Immature natural killer cell (primary cell): ENCODE measurements at regions not wholly inside any gene's neighbourhood (a gene's known extent, or its start where the extent isn't known, plus 50 kb on each side); places are given as distances from the start of the nearest gene placed in this dataset.

Experiments
- DNase-seq, 3 donors: peaks; one replicate each; pipeline ENCODE4 v3.0.0; 2022; ENCODE audit warnings: mixed read lengths in 1 of 3
- H3K27ac Mint-ChIP-seq, 6 donors: one replicate each; pipeline ENCODE4 v1.8.0; 2020; ENCODE audit warnings: mixed read lengths in 6 of 6, mild to moderate bottlenecking in 5 of 6, inconsistent platforms in 4 of 6, moderate library complexity in 3 of 6
- H3K27me3 Mint-ChIP-seq, 3 donors: one replicate each; pipeline ENCODE4 v1.8.0; 2020 to 2021; ENCODE audit warnings: low read depth in 3 of 3, mild to moderate bottlenecking in 3 of 3, mixed read lengths in 3 of 3, moderate library complexity in 3 of 3, inconsistent platforms in 1 of 3
- H3K36me3 Mint-ChIP-seq, 3 donors: one replicate each; pipeline ENCODE4 v1.8.0; 2020; ENCODE audit warnings: mixed read lengths in 3 of 3, inconsistent platforms in 2 of 3, mild to moderate bottlenecking in 2 of 3
- H3K4me1 Mint-ChIP-seq, 2 donors: one replicate each; pipeline ENCODE4 v1.8.0; 2020; ENCODE audit warnings: inconsistent platforms in 2 of 2, mild to moderate bottlenecking in 2 of 2, mixed read lengths in 2 of 2, moderate library complexity in 1 of 2
- H3K4me3 Mint-ChIP-seq, 5 donors: one replicate each; pipeline ENCODE4 v1.8.0; 2020; ENCODE audit warnings: mild to moderate bottlenecking in 5 of 5, mixed read lengths in 5 of 5, inconsistent platforms in 3 of 5, moderate library complexity in 3 of 5
- H3K9me3 Mint-ChIP-seq, 6 donors: one replicate each; pipeline ENCODE4 v1.8.0; 2020; ENCODE audit warnings: mild to moderate bottlenecking in 6 of 6, mixed read lengths in 6 of 6, inconsistent platforms in 4 of 6, moderate library complexity in 3 of 6

DNA sequence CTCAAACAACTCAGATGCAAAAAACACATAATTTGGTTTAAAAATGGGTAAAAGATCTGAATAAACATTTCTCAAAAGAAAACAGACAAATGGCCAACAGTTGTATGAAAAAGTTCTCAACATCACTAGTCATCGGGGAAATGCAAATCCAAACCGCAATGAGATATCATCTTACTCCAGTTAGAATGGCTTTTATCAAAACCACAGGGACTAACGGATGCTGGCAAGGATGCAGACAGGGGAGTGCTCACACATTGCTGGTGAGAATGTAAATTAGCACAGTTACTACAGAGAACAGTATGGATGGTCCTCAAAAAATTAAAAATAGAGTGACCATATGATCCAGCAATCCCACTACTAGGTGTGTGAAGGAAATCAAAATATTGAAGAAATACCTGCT is 589.1 kb upstream of the ADAMTS16 start:
- Mint-ChIP-seq H3K27ac (no peak overlapping the region), H3K9me3 (peaks cover 0 to 19% (median 9%) of the 10 kb centered on the region in 6 donors), H3K27me3 (peaks cover 0 to 4% (median 0%) of the 10 kb centered on the region in 3 donors), H3K4me3 (no peak overlapping the region), H3K4me1 (no peaks in the 10 kb centered on the region), H3K36me3 (no peaks in the 10 kb centered on the region)
- no peak for DNase-seq

DNA sequence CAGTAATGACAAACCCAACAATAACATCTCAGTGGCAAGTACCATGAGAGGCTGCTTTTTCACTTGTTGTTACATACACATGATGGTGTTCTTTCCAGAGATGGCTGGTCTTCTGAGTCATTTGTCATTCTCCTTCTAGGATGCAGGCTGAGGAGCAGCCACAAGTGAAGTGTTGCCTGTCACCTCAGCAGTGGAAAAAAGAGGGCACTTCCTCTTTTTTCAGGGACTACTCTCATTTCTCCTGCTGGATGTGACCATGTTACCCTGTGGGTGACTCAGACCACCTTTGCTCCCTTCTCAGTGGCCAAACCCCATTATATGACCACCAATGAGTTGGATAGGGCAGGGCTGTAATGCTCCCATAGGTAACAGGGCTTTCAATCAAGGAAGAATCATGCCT is 587.0 kb upstream of the ADAMTS16 start:
- no peaks in the 10 kb centered on the region for H3K36me3 Mint-ChIP-seq

DNA sequence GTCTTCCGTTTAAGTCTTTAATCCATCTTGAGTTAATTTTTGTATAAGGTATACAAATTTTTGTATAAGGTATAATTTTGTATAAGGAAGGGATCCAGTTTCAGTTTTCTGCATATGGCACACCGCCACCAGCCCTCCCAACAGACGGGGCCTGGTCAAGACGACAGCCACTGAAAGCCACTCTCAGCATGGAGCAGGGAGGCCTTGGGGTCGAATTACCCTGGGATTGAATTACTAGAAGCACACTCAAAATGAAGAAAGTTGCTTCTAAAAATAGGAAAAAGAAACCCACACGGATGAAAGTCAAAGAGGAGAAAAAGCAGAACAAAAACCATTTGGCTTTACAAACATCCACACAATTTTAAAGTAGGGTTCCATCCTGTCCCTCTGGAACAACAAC is 586.2 kb upstream of the ADAMTS16 start:
- Mint-ChIP-seq H3K9me3 (peaks cover 4 to 31% (median 11%) of the 10 kb centered on the region in 6 donors), H3K27me3 (peaks cover 0 to 4% (median 0%) of the 10 kb centered on the region in 3 donors), H3K27ac (no peak overlapping the region), H3K4me3 (no peak overlapping the region), H3K4me1 (no peaks in the 10 kb centered on the region), H3K36me3 (no peaks in the 10 kb centered on the region)
- DNase-seq, result no peak

More for the DNA sequence above, 587.0 kb upstream of the ADAMTS16 start:
- Mint-ChIP-seq H3K9me3 (peaks cover 5 to 32% (median 14%) of the 10 kb centered on the region in 6 donors), H3K4me1 (no peaks in the 10 kb centered on the region), H3K4me3 (no peak overlapping the region), H3K27ac (no peak overlapping the region), H3K27me3 (peaks cover 0 to 4% (median 0%) of the 10 kb centered on the region in 3 donors)
- no peak for DNase-seq

DNA sequence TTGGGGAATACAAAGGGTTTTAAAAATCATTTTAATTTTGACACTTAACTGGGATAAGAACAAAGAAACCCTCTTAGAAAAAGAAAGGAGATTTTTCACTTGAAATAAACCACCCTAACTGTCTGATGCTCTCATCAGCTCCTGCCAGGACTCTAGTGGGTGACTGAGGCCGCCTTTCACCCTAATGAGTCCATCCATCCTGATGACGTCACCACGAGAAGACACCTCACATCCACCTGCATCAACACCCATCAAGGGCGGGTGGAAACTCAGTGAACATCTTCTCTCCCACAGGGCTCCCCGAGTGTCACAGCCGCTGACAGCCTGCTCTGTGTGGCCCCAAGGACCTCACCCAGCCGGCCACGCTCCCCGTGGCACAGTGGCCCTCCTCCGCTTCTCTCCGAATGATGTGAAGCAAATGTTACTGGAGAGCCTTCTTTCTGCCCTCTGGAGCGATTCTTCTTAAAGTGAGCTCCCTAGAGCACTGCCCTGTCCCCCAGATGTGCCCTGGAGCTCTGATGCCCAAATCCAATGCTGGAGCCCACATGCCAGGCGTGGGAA is 584.3 kb upstream of the ADAMTS16 start:
- no peak for DNase-seq
- no peaks in the 10 kb centered on the region for H3K4me1 Mint-ChIP-seq
- no peak overlapping the region for H3K4me3 Mint-ChIP-seq
- H3K9me3 Mint-ChIP-seq, result peaks cover under 1 to 40% (median 11%) of the 10 kb centered on the region in 6 donors
- peaks cover 0 to 2% (median 0%) of the 10 kb centered on the region in 3 donors for H3K27me3 Mint-ChIP-seq
- no peaks in the 10 kb centered on the region for H3K36me3 Mint-ChIP-seq
- H3K27ac Mint-ChIP-seq, result no peak overlapping the region

DNA sequence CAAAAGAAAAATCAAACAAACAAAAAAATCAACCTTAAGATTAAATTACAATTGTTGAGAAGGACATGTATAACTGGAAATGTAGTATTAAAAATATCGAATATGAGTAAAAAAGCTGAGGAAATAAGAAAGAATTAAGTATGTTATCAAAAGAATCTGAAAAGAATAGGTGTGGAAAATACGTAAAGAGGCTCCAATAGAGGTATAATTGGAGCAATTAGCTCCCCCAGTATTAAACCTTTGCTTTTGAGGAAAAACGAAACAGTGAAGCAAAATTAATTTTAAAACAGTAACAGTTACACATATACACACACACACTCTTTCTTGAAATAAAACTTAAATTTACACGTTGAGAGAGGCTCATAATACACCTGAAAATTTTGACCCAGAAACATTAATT is 578.7 kb upstream of the ADAMTS16 start:
- no peaks in the 10 kb centered on the region for H3K4me1 Mint-ChIP-seq
- H3K9me3 Mint-ChIP-seq, result peaks cover 6 to 53% (median 18%) of the 10 kb centered on the region in 6 donors
- H3K27me3 Mint-ChIP-seq, result no peaks in the 10 kb centered on the region
- no peaks in the 10 kb centered on the region for H3K36me3 Mint-ChIP-seq
- H3K4me3 Mint-ChIP-seq, result no peak overlapping the region
- no peak overlapping the region for H3K27ac Mint-ChIP-seq
- DNase-seq, result no peak

DNA sequence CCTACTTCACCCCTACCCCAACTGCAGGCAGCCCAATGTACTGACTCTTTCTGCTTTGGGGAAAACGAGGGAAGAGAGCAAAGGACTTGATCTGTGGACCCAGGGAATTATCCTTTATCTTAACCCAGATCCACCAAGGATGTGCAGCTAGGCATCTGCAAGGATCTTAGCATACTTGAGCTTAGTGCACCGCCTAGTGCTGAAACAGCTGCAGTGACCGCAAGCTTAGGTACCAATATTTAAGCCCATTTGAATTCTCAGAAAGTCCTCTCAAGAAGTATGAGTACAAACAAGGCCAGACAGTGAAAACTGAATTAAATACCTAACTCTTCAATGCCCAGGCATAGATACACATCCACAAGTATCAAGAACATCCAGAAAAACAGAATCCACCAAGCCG is 576.7 kb upstream of the ADAMTS16 start:
- Mint-ChIP-seq H3K9me3 (peaks cover 8 to 39% (median 12%) of the 10 kb centered on the region in 6 donors), H3K4me1 (no peaks in the 10 kb centered on the region), H3K36me3 (no peaks in the 10 kb centered on the region), H3K4me3 (no peak overlapping the region), H3K27ac (no peak overlapping the region), H3K27me3 (no peaks in the 10 kb centered on the region)
- DNase-seq, result no peak

DNA sequence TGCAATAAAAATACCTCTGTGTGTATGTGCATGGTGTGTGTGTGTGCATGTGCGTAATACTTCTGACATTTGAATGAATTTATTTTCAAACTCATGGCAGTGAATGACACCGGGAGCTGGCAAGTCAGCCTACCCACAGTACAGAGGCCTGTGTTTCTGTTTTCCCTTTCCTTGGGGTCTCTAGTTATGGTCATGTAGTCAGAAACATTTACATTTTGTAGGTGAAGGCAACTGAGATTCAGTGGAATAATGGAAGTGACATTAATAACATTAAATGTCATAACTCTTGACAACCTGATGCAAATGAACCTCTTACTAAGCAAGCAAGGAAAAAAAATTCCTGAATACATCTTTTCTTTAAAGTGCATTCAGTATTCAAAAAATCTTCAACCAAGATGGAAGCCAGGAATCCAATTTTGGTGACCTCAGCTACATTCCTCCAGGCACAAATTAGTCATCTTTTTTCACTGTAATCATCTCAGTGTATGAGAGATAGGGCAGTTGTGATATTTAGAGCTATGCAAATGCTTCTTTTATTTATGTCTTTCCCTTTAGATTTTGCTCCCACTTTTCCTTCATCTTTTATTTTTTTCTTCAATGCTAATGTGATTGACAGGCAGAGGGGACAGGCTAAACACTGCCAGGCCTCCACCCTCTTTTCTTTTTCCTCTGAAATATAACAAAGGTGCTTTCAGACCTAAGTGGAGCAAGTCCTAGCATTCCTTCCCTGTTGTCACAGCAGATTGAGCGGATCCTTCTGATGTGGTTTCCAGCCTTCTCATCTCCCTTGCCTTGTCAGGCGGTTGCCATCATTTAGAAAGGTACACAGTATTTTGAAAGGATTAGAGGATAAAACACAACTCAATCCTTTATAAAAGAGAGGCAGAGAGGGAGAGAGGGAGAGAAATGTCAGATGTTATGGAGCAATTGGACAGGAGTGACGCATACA is 569.8 kb upstream of the ADAMTS16 start:
- no peak for DNase-seq
- no peaks in the 10 kb centered on the region for H3K36me3 Mint-ChIP-seq
- H3K27ac Mint-ChIP-seq, result no peak overlapping the region
- no peak overlapping the region for H3K4me3 Mint-ChIP-seq
- no peaks in the 10 kb centered on the region for H3K4me1 Mint-ChIP-seq
- H3K27me3 Mint-ChIP-seq, result peaks cover 0 to 5% (median 0%) of the 10 kb centered on the region in 3 donors
- H3K9me3 Mint-ChIP-seq, result peaks cover 0 to 24% (median 7%) of the 10 kb centered on the region in 6 donors

DNA sequence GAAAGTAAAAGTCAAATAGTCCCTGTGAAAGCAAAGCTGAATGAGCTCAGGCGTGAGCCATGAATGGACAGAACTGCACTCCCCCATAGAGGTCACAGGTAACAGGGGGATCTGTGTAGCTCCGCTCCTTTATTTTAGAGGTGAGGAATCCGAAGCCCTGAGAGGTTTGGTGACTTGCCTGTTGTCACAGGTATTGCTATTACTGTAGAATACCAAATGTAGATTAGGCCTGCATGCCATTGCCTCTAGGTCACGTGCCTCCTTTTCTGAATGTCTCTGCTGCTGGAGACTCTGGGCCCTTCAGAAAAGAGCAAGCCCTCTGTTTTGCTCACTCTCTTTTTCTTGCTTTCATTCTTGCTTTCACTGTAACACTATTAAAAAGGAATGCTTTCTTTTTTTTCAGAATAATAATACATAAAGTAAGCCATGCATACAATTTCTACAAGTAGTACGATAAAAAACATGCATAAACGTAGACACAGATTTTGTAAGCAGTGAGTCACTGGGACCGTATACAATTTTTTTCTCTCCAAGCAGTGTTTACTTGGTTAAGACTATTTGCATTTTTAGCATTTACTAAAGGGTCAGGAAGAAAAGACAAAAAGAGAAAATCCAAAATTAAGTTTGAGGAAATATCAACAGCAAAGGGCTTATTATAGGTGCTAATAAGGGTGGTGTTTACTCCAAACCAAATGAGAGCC is 568.7 kb upstream of the ADAMTS16 start:
- Mint-ChIP-seq H3K9me3 (peaks cover 0 to 24% (median 6%) of the 10 kb centered on the region in 6 donors), H3K27me3 (peaks cover 0 to 5% (median 0%) of the 10 kb centered on the region in 3 donors), H3K4me3 (no peak overlapping the region), H3K27ac (no peak overlapping the region), H3K36me3 (no peaks in the 10 kb centered on the region), H3K4me1 (no peaks in the 10 kb centered on the region)
- no peak for DNase-seq

DNA sequence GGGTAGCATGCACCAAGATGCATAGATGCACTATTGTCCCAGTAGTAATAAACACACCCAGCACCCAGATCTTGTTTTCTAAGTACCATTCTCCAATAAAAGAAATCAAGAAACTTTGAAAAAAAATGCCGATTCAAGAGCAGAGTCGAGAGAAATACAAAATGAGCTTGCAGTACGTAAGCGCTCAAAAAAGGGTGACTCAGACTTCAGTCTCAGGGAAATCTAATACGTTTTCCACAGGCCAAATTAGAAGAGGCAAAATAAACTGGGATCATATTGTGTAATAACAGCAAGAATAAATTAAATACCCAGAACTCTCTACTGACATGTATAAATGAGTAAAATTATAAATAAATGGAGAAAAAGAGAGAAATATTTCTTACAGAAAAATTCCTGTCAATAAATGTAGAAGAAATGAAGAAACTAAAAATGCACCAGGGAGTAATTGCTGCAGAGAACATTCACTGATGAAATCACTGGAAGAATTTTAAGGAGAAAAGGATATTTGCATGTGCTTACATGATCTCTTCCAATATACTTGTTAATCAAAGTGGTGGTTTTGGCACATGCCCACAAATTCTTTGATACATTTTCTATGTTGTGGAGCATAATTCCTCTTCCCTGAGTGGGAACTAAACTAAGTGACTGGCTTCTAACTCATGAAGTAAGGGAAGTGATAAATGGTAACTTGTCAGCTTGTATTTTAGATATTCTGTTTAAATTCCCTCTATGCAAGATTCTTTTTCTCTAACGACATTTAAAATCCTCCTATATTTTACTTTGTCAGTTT is 567.6 kb upstream of the ADAMTS16 start:
- Mint-ChIP-seq H3K36me3 (no peaks in the 10 kb centered on the region), H3K4me3 (no peak overlapping the region), H3K27me3 (peaks cover 0 to 5% (median 0%) of the 10 kb centered on the region in 3 donors), H3K9me3 (peaks cover 0 to 28% (median 7%) of the 10 kb centered on the region in 6 donors), H3K4me1 (no peaks in the 10 kb centered on the region), H3K27ac (no peak overlapping the region)
- DNase-seq, result no peak

DNA sequence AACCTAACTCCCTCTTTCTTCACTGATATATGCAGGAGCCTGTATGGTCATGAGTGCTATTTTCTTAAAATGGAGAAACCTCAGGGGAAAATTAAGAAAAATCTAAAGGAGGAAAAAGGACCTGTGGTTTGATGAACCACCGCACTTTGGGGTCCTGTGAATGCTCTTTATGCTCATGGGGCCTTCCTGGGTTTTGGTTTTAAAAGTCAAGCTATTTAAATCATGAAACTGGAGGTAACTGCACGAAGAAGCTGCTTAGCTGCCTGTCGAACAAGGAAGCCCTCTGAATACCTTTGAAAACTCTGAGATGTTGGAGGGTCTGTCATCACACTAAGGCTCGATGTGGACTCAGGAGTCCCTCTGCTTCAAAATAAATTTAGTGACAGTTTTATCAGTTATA is 564.5 kb upstream of the ADAMTS16 start:
- peaks cover 0 to 3% (median 0%) of the 10 kb centered on the region in 3 donors for H3K27me3 Mint-ChIP-seq
- no peaks in the 10 kb centered on the region for H3K36me3 Mint-ChIP-seq
- no peak overlapping the region for H3K27ac Mint-ChIP-seq
- DNase-seq, result no peak
- no peak overlapping the region for H3K4me3 Mint-ChIP-seq
- H3K9me3 Mint-ChIP-seq, result peaks cover 3 to 28% (median 14%) of the 10 kb centered on the region in 6 donors
- no peaks in the 10 kb centered on the region for H3K4me1 Mint-ChIP-seq

DNA sequence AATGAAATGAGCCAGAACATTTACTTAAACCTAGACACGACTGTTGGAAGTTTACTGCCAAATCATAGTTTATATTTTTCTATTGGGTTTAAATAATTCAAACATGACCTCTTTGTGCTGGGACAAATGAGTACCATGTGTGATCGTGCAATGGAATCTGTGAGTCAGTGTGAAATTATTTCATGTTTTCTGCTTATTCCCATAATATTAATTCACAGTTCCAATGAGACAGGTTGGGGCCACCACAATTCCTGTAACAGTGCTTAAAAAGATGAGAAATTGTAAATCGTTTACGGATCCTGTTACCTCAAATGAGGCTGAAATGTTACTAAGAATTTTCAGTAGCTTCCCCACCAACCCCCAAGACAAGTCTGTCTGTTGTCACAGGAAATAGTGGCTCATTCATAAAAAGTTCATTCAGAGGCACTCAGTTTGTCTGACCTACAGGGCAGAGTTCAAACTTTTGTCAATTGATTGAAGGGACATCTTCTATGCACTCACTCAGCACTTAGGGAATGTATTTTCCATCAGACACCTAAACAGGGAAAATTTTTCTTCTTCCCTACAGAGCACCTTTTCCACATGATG is 563.9 kb upstream of the ADAMTS16 start:
- Mint-ChIP-seq H3K4me1 (no peaks in the 10 kb centered on the region), H3K27me3 (peaks cover 0 to 3% (median 0%) of the 10 kb centered on the region in 3 donors), H3K36me3 (no peaks in the 10 kb centered on the region), H3K4me3 (no peak overlapping the region), H3K9me3 (peaks cover 4 to 26% (median 15%) of the 10 kb centered on the region in 6 donors), H3K27ac (no peak overlapping the region)
- DNase-seq, result no peak

DNA sequence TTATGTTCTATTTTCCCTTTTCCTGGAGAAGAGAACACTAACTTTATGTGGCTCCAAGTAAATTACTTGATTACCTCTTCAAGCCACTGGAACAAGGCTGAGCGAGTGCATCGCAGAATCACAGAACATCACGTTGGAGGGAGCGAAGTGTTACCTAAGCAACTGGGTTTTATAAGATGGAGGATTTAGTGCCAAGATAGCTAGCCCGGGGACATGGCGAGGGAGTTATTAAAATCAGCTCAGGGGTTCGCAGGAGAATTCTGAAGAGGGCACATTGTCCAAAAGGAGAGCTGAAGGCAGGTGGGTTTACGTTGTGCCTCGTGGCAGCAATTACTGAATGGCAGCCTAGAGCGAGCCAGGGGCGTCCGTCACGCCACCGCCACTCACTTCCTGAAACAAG is 563.2 kb upstream of the ADAMTS16 start:
- Mint-ChIP-seq H3K36me3 (no peaks in the 10 kb centered on the region), H3K9me3 (peaks cover 4 to 28% (median 19%) of the 10 kb centered on the region in 6 donors), H3K27ac (no peak overlapping the region), H3K4me1 (no peaks in the 10 kb centered on the region), H3K4me3 (no peak overlapping the region), H3K27me3 (no peaks in the 10 kb centered on the region)
- no peak for DNase-seq

DNA sequence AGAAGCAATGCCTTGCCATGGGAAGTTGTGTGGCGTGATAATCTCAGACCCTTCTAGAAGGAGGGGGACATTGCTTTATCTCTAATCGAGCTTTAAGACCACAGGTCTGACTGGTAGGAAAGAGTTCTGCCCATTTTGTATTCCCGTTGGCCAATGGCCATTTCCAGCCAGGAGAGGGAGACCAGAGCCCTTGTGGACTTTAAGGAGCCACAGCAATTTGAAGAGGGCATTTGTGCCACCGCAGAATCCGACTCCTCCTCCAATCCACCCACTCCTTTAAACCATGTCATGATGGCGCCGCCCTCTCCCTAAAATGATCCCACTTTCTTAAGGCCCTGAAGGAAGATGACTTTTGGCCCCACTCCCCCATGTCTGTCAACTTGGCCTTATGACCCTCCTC is 560.5 kb upstream of the ADAMTS16 start:
- Mint-ChIP-seq H3K27ac (no peak overlapping the region), H3K36me3 (no peaks in the 10 kb centered on the region), H3K27me3 (peaks cover 0 to 1% (median 0%) of the 10 kb centered on the region in 3 donors), H3K9me3 (peaks cover 4 to 34% (median 15%) of the 10 kb centered on the region in 6 donors), H3K4me1 (no peaks in the 10 kb centered on the region), H3K4me3 (no peak overlapping the region)
- no peak for DNase-seq
